GM19351 (cell line): ENCODE measurements at regions not wholly inside any gene's neighbourhood (a gene's known extent, or its start where the extent isn't known, plus 50 kb on each side); places are given as distances from the start of the nearest gene placed in this dataset.

Experiments
- ATAC-seq: cut with Tn5 transposase; IDR thresholded peaks from one replicate; pipeline ENCODE4 v1.9.1; 2021; ENCODE audit warnings: mild to moderate bottlenecking, moderate library complexity; ENCODE audit not compliant: unreplicated experiment

- ATAC-seq: no peak
Measured at GRCh38 chrX:78213331-78213730, 73.9 kb upstream of the TAF9B start.

DNA sequence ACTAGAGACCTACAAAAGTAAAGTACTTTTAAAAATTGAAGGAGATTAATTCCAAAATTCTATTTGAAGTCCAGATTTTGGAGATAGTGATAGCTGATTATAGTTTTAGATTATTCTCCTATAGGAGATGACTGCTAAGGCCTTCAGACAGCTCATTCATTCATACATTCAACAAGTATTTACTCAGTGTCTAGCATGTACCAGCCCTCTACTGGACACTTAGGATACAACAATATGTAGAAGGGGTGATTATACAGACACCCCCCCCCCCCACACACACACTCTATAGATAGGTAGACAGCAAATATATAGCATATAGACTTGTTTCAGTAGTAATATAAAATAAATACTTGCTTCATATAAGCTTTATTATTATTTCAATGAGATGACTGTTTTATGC, 60.4 kb upstream of the TAF9B start:
- peak; percentile 91 for ATAC-seq
